NCI-H2107 treated with DMSO at 0.1 percent for 48 hours (cell line): ENCODE measurements at regions not wholly inside any gene's neighbourhood (a gene's known extent, or its start where the extent isn't known, plus 50 kb on each side); places are given as distances from the start of the nearest gene placed in this dataset.
A peak's percentile ranks its signal among the peaks of the same experiment; 100 is the strongest.
"Not testable (repeated sequence)": the region's sequence is repeated elsewhere in the genome, so short reads cannot be mapped to it uniquely, and the experiment has no call there.

Experiments used
- DNase-seq: peaks from one replicate; lab custom pipeline; 2025; ENCODE audit not compliant: unreplicated experiment; lab: John Stamatoyannopoulos, UW

DNA sequence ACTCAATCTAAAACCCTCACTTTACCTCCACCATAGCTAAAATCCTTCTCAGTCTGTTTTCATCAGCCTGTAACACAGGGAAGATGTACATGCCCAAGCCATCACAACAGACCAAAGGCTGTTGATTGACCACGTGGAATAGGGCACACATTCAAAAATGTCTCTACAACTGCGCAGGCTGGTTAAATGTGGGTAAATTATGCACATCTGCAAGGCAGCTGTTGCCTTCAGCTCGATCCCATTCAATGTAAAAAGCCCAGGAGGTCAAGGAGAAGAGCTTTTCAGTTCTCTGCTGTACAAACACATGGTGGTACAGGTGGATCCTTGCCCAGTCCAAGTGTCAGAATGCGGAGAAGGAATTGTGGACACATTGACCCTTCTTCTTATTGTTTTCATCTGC, 354.0 kb downstream of the FLRT2 start:
- DNase-seq: no peak

DNA sequence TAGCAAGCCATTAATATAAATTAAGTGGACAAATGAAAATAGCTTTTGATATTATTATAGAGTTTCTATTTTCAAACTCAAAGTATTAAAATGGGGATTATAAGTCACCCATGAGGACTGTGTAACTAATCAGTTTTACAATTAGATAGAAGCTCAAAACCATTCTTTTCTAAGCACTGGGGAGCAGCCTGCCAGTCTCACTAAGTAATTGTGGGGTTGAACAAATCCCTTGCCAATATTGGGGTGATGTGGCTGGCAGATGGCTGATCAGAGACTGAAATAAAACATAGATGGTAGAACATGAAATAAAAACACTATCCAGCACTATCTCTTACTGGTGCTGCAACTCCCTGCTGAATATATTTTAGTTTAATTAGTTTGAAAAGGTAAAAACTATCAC, 353.2 kb downstream of the FLRT2 start:
- no peak for DNase-seq

DNA sequence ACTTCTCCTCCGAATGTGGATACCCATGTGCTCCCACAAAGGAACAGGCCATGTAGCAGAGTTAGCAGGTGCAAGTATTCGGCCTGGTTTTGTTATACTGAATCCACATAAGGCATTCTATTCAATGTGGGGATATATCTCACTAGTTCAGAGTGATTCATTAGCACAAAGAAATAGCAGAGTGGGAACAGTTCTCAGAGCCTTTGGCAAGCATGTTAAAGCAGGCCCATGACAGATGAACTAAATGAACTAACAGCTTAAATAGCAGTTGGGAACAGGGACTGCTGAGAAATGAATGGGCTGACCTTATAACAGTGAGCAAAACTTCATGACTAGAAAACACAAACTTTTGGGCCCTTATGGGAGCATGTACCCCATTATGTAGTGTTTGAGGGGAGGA, 352.0 kb downstream of the FLRT2 start:
- DNase-seq: no peak

DNA sequence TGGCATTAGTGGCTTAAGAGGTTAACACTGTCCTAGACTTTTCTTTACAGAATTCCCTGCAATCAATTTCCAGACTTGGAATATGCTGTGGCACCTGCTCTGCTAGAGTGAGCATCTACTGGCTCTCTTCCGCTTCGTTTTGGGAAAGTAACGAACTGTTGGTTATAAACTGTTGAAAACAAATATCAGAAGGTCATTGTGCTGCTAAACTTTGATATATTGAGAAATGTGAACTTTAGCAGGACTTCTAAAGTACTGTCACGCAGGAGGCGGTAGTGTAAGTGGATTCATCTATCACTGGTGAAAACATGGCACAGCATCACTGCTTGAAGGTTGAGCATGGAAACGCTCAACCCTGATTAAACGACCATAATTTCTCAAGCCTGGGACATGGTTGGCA, 348.9 kb downstream of the FLRT2 start:
- DNase-seq: no peak

DNA sequence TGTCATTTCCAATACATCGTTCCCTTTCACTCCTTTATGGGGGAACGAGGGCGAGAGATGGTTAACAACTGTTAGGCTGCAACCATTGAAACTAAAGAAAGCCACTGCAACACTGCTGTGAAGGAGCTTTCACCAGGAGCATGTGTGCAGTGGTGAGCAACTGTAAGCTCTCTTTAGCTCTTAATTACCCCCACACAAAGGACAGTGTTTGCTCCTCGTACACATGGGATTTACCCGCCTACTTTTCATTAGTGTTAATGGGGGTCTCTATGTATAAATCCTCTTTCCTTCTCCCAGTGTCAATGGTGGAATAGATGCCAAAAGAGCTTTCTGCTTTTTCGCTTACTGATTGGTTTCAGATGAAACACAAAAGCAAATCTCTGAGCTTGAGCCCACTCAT, 343.1 kb downstream of the FLRT2 start:
- peak; percentile 95 for DNase-seq

DNA sequence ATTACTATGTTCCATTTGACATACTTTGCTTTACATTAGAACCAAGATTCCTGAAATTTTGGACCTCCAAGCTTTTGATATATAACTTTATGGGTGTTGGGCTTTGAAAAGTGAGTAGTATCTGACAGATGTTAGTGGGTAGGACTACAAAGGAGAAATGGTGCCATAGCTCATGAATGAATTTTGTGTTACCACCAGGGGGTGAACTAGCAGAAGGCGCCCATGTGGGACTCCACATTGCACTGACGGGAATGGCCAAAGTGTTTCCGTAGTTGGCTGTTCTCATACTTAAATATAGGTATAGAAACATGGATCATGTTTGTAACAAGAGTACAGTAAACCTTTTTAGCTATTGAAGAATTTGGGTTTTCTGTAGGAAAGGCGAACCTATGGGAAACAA, 337.5 kb downstream of the FLRT2 start:
- DNase-seq: no peak

DNA sequence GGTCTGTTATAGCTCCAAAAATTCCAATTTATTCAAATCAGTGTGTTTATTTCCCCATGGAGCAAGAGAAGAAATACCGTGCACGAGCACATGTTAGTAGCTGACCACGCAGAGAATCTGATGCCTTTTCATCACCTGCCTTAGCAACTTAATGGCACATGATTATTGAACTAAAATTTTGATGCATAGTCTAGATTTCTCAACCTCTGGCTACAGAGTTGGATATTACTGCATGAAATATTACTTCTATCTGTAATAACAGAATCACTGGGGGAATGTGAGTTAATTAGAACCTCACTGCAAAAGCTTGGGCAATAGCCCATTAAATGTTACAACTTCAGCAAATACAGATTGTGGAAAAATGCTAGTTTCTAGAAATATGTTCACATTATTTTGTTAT, 335.8 kb downstream of the FLRT2 start:
- DNase-seq: no peak

DNA sequence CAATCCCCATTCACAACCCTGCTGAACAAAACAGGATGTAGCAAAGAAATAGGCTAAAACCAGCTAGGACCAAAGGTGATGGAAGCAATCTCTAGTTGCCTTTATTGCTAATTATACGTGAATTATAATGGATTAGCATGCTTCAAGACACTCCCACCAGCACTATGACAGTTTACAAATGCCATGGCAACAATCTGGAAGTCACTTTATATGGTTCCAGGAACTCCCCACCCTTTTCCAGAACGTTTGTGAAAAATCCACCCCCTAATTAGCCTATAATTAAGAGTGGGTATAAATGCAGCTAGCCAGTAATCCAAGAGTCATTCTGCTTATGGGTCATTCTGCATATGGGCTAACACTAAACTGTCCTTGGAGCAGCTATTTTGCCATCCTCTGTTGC, 328.7 kb downstream of the FLRT2 start:
- DNase-seq: no peak

DNA sequence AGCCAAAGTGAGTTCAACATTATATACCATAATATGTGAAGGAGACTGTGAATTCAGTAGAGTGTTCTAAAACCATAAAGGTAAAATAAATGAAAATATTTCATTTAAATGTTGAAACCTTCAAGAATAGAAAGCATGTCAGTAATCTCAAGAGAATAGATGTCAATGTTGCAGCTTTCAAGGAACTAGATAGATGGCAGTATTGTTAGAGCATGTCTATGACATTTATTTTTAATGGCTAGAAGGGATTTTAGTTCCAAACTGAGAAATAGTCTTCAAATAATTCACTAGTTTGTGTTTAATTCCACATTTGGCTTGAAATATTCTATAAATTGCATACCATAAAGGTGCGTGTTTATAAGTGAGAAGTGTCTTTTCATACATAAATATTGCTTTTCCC, 326.5 kb downstream of the FLRT2 start:
- DNase-seq: peak; percentile 17

DNA sequence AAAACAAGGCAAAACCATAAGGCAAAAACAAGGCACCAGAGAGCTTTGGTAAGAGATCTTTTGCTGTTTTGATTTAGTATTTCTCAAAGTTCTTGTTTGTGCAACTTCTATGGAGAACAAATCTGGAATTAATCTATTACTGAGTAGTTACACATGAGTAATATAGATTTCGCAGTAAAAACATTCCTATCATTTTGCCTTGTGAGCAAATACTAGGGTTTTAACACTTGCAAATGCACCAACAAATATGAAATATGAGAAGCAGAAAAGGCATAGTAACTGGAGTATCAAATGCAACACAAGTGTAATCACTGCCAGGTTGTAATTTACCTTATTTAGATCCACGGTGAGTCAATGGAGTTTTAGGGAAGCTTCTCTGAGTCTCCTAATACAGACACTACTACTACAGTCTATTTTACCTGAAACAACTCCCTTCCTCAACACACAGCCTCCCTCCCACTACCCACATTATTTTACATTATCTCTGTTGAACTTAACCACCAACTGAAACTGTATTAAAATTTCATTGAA, 324.1 kb downstream of the FLRT2 start:
- peak; percentile 91 for DNase-seq

DNA sequence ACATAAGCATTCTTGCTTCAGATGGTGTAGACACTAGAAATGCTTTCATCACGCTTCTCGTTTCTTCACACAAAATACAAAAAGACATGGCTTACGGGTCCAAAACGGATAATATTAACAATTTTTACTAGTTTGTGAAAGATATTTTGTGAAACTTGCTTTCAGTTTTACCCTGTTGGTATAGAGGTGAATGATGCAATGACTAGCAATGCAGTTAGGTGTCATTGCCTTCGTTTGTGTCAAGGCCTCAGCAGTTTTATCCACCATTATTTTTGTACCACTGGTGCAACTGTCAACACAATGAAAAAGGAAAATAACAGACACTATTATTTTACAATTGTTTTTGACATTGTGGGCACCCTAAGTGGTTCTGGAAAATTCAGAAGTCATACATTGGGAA, 323.0 kb downstream of the FLRT2 start:
- peak; percentile 21 for DNase-seq

DNA sequence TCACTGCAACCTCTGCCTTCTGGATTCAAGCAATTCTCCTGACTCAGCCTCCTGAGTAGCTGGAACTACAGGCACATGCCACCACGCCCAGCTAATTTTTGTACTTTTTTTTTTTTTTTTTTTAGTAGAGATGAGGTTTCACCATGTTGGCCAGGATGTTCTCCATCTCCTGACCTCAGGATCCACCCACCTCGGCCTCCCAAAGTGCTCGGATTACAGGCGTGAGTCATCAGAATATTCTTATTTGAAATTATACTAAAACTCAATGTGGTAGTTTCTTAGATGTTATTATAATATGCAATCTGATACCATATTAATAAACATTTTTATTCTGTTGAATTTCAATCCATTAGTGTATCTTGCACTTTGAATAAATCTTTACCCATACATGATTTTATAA, 322.2 kb downstream of the FLRT2 start:
- not testable (repeated sequence) for DNase-seq

DNA sequence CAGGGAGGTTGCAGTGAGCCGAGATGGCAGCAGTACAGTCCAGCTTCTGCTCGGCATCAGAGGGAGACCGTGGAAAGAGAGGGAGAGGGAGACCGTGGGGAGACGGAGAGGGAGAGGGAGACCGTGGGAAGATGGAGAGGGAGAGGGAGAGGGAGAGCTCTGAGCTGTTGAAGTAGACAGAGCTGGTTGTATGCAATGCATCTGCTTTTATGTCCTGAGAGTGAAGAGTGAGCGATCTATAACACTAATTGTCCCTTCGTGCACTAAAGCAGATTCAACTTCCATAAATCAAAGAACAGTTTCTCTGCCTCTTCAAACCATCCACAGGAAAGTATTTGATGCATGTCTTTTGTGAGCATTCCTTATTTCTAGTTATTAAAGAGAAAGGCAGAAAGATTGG, 300.6 kb downstream of the FLRT2 start:
- DNase-seq: not testable (repeated sequence)

DNA sequence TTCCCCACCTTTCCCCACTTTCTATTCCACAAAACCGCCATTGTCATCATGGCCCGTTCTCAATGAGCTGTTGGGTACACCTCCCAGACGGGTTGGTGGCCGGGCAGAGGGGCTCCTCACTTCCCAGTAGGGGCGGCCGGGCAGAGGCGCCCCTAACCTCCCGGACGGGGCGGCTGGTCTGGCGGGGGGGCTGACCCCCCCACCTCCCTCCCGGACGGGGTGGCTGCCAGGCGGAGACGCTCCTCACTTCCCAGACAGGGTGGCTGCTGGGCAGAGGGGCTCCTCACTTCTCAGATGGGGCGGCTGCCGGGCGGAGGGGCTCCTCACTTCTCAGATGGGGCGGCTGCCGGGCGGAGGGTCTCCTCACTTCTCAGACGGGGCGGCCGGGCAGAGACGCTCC, 299.7 kb downstream of the FLRT2 start:
- DNase-seq: not testable (repeated sequence)

DNA sequence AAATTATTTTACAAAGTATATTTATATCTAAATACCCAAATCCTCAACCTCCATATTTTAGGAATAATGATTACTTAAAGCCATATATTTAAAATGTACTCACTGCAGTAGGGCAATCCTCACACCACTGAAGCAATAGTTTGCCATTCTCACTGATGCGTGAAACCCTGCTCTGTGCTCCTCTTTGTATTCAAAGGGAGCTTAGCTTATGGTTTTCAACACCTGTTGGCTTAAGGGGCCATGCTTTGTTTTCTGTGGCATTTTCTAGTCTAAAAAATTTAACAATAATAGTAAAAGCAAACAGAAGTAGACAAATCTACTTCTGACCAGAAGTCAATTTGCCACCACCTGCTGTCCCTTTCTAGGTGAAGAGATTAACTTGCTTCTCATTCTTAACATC, 294.6 kb downstream of the FLRT2 start:
- DNase-seq: peak; percentile 97

DNA sequence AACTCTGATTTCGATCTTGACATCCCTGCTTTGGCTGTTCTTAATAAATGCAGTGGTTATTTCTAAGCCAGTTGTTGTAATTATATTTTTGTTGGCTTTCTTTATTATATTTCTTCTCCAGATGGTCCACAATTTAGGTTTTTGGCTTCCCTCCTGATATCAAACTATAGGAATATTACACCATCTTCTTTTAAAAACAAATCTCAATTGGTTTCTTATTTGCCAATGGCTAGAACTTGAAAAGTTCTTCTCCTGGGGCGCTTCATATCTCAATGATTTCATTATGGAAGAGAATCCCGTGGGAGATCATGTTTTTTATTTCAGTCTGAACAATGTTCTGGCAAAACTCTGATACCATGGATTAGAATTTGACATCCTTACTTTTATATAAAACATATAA, 292.3 kb downstream of the FLRT2 start:
- DNase-seq: no peak

DNA sequence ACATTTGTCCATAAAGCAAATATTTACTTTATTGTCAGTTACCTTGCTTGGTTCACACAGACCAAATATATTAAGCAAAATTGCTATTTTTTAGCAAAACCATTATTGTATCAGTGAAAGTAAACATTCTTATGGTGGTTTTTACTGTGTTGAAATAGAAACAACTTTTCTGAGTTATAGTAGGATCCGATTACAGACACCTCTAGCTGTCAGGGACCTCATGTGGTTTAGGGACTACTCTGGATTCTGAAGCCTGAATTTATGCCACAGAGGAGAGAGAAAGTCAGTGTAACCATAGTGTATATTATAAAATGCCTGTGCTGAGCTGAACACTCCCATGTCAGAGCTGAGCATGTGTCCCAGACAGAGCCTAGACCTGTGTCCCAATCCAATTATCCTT, 287.5 kb downstream of the FLRT2 start:
- peak; percentile 48 for DNase-seq

DNA sequence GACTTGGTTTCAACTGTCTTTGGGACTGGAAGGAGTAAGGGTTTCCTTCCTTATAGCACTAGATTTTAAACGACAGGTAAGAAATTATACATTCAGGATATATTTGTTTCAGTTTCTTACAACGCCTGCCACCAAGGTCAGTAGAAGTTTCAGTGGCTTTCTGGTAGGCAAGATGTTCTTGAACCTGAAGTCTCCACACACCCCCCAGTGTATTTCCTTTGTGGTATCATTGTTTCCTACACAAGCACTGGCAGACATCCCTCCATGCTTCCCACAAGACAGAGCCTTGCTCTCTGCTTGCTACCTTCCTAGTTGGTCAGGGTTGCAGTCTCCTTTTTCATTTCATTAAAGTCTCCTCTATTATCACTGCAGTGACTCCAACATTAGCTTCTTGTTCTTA, 283.1 kb downstream of the FLRT2 start:
- DNase-seq: no peak

DNA sequence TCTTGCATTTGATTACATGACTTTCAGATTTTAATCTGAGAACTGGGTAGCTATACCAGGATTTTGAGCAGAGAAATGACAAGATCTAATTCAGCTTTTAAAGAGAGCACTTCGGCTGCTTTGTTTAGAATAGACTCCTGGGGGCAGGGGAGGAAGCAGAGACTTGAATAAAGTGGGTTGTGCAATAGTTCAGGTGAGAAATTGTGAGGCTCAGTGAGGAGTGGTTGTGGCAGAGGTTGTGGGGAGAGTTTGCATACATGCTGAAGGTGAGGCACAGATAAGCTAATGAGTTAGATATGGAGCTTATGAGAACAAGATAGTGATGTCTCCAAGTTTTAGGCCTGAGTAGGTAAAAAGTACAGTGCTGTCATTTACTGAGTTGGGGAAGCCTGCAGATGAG, 281.4 kb downstream of the FLRT2 start:
- peak; percentile 47 for DNase-seq

DNA sequence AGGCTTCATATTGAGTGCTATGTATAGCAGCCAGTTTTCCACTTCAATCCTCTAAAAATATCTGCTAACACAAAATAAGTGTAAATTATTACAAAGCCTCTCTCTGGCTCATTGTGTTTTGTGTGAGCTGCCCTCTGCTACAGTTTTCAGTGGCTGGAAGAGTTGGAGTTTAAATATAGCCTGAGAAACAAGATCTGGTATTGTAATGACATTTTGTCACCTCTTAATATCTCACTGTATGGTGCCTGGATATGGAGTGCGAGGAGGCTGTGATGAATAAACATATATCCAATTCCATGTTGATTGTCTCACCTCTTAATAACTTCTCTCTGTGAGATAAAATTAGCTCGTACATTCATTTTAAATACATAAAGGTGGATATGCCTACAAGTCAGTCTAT, 269.7 kb downstream of the FLRT2 start:
- no peak for DNase-seq

DNA sequence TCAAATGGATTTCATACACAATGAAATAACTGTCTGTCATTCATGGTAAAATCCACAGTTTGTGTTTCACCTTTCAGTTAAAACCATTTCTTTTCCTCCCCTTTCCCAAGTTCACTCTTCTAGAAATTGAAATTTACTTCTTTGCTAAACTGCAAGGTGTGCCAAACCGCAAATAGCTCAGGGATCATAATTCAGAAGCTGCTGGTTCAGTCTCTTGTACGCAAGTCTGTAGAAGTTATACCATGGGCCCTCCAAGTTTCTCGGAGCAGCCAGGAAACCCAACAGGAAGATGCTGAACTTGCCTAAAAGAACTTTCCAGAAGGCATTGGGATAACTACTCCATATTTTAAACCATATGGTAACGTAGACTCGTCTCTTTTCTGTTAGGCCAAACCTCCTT, 268.9 kb downstream of the FLRT2 start:
- no peak for DNase-seq

DNA sequence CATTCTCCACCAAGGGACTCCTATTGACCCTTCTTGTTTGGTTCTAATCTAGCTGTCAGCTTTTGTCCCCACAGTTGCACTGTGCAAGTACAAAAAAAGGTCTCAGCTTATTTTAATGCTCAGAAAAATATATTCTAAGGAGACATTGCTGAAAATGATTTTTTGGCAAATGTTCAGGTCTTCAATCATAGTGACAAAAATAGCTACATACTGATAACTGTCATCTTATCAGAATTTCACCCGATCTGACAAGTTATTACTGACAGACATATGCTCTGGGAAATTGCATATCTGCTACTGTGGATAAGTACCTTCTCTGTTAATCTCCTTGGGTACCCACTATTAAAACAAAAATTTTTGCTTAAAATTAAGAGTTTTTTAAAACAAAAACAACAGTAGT, 263.6 kb downstream of the FLRT2 start:
- no peak for DNase-seq

DNA sequence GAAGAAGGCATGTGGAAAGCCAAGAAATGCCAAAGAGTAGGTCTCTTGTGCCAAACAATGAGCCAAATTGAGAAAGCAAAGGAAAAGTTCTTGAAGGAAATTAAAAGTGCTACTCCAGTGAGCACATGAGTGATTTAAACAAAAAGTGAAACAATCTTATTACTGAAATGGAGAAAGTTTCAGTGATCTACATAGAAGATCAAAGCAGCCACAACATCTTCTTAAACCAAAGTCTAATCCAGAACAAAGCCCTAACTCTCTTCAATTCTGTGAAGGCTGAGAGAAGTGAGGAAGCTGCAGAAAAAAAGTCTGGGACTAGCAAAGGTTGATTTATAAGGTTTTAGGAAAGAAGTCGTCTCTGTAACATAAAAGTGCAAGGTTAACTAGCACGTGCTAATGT, 259.6 kb downstream of the FLRT2 start:
- no peak for DNase-seq
